Liver (tissue), 3 donors: ENCODE measurements at regions not wholly inside any gene's neighbourhood (a gene's known extent, or its start where the extent isn't known, plus 50 kb on each side); places are given as distances from the start of the nearest gene placed in this dataset.

ENCODE experiments used
- CTCF ChIP-seq: fragments of 150-350 bp; IDR thresholded peaks from 2 replicates; pipeline ENCODE4 v1.5.1; 2017; ENCODE audit warnings: improper control_type of control experiment, low read depth, low read length; ENCODE audit not compliant: missing input control
- RXRA ChIP-seq, 2 donors: IDR thresholded peaks; 2 replicates each; pipeline ENCODE4 v1.6.1; 2017 to 2018; ENCODE audit warnings: antibody characterized with exemption in 2 of 2, mild to moderate bottlenecking in 1 of 2
- donor health status: healthy.
- donor health status: healthy.

DNA sequence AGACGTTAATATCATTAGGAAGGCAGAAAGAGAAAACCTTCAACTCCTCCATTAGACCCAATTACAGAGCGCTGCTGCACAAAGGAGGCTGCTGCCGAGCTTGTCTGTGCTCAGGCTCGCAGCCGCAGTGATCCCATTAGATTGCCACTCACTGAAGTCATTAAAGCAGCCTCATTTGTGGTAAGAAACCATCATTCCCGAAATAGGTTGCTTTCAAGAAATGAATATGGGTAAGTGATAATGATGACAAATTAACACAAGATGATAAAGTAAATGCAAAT is 137.2 kb downstream of the CAVIN4 start:
- TF ChIP-seq CTCF: no peak
- no peak for TF ChIP-seq RXRA (IDR thresholded peaks at IDR 0.05)
